GM03348 (cell line): ENCODE measurements at regions not wholly inside any gene's neighbourhood (a gene's known extent, or its start where the extent isn't known, plus 50 kb on each side); places are given as distances from the start of the nearest gene placed in this dataset.

ENCODE experiments used
- DNase-seq: peaks from one replicate; pipeline ENCODE4 v3.0.0; 2012; ENCODE audit warnings: low spot score

- no peak for DNase-seq
Measured at GRCh38 chr1:230515451-230516145, 89.5 kb upstream of the PGBD5 start.

GRCh38 chr1:230510496-230510895 is 84.4 kb upstream of the PGBD5 start:
- DNase-seq: no peak

- DNase-seq: peak; percentile 68
Measured at GRCh38 chr1:230509281-230509977, 83.3 kb upstream of the PGBD5 start.

DNA sequence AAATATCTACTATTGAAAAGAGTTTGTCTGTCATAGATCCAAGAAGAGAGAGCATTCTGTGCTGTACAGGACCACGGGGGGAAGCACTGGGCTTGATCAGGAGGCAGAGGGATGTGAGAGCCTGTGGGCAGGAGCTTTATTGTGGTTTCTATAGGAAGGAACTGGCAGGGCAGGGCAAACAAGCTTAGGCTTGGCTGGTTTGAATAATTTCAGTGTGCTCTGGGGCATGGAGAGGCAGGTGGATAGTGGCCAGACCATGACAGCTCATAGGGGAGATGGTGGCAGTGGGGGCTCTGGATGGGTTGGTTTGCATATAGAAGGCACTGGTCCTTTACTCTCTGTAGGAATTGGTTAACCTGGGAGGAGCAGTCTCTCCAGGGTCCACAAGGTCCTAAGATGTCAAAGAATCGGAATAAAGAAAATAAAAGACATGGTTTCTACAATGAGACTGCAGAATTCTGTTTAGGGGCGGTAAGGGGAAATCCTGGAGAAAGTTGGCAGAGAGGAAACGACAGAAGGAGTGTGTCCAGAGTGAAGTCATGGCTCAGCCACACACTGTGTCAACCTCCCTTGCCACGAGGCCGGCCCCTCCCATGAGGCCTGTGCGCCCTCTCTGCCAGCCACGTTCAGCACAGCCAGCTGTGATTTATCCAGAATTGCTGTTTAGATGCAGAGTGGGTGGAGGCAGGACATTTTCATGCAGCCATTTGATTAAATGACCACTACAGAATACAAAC is 81.7 kb upstream of the PGBD5 start:
- DNase-seq: peak; percentile 27

- no peak for DNase-seq
Measured at GRCh38 chr1:230507236-230507635, 81.1 kb upstream of the PGBD5 start.

GRCh38 chr1:230506451-230506850 is 80.3 kb upstream of the PGBD5 start:
- no peak for DNase-seq

- DNase-seq: no peak
Measured at GRCh38 chr1:230504310-230504709, 78.2 kb upstream of the PGBD5 start.

GRCh38 chr1:230503726-230504125 is 77.6 kb upstream of the PGBD5 start:
- no peak for DNase-seq

GRCh38 chr1:230502996-230503395 is 76.9 kb upstream of the PGBD5 start:
- DNase-seq: no peak

- DNase-seq: no peak
Measured at GRCh38 chr1:230502306-230502705, 76.2 kb upstream of the PGBD5 start.

DNA sequence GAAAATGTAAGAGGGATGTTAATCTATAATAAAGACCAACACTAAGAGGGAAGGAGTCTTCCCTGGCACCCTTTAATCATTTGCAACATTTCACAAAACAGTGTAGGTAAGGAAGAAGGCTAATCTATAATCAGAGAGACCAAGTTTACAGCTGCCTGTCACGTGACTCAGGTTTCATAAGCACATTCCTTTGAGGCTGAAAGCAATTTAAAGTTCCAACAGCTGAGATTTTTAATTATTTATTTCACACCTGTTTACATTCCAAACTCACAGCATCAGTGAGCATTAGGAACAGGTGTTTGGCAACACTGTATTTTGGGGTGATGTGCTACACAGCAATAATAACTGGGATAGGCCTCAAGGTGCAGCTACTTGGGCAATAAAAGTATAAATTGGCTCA is 75.7 kb upstream of the PGBD5 start:
- no peak for DNase-seq

GRCh38 chr1:230501242-230501641 is 75.1 kb upstream of the PGBD5 start:
- no peak for DNase-seq

DNA sequence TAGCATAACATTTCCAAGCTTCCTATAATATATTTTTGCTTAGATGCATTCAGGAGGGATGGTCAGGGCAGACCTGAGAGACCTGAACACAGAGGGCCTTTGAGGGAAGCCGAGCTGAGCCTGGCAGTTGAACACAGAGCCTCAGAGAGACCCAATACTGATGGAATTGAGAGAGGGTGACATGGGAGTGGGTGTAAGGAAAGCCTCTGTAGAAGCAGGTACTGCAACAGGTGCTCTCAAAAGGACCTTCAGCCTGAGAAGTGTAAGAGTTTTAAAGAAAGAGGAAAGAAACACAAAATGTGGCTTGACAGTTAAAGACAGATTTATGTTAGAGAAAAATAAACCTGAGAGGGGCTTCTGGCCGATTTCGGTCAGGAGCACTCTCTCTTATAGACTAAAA is 73.9 kb upstream of the PGBD5 start:
- DNase-seq: no peak

GRCh38 chr1:230499496-230499895 is 73.4 kb upstream of the PGBD5 start:
- no peak for DNase-seq

DNA sequence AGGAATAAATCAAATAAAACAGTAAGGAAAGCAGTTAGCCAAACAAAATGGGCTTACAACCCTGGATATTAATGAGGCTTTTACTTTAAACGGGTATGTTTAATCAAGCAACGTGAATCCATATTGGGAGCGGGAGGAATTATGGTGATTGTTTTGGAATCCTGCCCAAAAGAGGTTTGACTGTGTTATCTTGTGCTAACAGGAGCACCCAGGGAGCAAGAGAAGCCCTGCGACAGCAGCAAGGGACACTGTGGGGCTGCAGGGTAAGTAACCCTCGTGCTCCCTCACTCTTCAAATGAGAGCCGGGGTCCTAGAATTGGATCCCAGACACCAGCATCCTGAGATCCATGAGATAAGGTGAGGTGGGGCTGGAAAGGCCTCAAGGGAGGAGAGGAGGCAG is 72.6 kb upstream of the PGBD5 start:
- no peak for DNase-seq

DNA sequence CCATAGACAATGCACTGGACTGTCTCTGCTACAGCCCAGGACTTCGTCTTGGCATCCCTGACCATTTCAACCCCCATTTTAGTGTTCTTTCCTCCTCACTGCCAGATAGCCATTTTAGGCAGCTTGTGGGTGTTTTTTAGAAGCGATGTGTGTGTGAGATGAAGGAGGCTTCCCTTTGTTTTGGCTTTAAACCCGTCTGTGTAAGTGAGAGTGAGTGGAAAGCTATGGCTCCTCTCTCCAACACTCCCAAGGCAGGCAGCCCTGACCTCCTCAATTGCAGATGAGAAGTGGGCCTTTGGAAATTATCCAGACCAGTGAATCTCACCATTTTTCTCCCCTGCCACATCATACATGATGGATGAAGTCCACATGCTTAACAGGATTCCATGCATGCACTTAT is 70.3 kb upstream of the PGBD5 start:
- no peak for DNase-seq

GRCh38 chr1:230495891-230496385 is 69.8 kb upstream of the PGBD5 start:
- DNase-seq: no peak

DNA sequence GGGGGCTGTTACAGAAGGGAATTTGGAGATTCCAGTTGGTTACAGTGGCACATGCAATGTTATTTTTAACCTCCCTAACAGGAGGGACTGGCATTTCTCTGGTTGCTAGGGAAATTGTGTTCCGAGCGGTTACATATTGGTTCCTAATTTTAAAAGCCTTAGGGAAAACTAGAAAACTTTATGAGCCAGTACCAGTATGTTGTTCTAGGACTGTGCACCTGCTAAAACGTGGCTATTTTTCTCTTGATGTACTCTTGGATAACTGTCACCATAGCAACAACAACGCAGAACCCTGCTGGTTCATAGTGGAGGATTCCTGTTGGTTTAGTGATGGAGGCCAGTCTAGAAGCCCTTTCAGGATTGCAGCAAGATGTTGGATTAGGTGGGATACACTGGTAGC is 68.9 kb upstream of the PGBD5 start:
- DNase-seq: no peak

DNA sequence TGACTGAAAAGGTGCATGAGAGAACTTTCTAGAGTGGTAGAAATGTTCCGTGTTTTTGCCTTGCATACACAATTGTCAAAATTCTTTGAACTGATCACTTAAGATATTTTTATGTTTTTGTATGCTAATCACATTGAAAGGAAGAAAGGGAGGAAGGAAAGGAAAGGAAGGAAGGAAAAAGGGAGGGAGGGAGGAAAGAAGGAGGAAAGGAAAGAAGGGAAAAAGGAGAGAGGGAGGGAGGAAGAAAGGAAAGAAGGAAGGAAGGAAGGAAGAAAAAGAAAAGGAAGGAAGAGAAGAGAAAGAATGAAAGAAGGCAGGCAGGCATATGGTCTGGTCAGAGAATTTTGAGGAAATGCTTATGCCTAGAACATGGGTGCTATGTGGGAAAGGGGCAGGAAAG is 68.4 kb upstream of the PGBD5 start:
- DNase-seq: no peak

GRCh38 chr1:230494026-230494425 is 67.9 kb upstream of the PGBD5 start:
- DNase-seq: no peak

DNA sequence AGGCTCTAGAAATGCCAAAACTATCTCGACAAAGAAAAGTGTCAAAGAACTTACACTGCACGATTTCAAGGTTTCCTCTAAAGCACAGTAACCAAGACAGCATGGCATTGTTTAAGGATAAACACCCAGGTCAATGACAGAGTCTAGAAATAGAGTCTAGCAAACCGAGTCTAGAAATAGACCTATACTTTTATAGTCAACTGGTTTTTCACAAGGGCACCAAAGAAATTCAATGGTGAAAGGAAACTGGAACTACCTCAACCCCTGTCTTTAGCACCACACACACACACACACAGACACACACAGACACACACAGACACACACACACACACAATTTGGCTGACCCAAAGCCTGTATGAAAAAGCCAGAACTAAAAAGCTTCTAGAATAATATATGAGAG is 67.1 kb upstream of the PGBD5 start:
- DNase-seq: no peak

DNA sequence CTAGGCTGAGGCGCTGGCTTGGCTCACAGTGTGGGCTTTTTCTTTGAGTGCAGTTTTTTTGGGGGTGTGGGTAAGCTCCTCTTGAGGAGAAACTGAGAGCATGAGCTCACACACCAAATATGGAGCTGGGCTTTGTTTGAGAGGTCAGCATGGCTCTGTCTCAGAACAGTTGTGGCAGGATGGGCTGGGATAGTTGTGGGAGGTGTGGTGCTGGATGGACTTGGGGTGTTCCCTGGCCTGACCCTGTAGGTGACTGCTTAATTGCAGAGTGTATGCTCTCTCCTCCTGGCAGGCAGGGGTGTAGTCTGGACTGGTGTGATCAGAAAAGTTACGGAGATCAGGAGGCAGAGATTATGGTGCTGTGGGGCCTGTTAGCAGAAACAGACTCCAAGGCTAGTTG is 64.3 kb upstream of the PGBD5 start:
- DNase-seq: no peak

GRCh38 chr1:230487773-230488428 is 61.8 kb upstream of the PGBD5 start:
- no peak for DNase-seq
